HEK293 (cell line): ENCODE measurements at regions not wholly inside any gene's neighbourhood (a gene's known extent, or its start where the extent isn't known, plus 50 kb on each side); places are given as distances from the start of the nearest gene placed in this dataset.

Source experiments
- CTCF ChIA-PET: fragments of 350-600 bp; formaldehyde crosslinking; extraction: SDS; loops from one replicate; lab custom pipeline; 2021; ENCODE audit warnings: antibody characterized with exemption; lab: Yijun Ruan, JAX
- POLR2A ChIA-PET: fragments of 300-600 bp; formaldehyde crosslinking; extraction: SDS; loops from one replicate; lab custom pipeline; 2020; ENCODE audit warnings: antibody characterized with exemption, inconsistent platforms; lab: Yijun Ruan, JAX
- H3K27ac ChIP-seq: fragments of 200-500 bp; sonication (Bioruptor generic); 2 replicates; pipeline ENCODE4 v1.5.1; 2014; ENCODE audit warnings: low read depth, low read length, control low read depth, inconsistent platforms; ENCODE audit errors: extremely low read depth
- H3K36me3 ChIP-seq, 2 experiments: fragments of 200-500 bp in 1 of 2; sonication (Bioruptor generic) in 1 of 2; 1 replicate in 1 of 2; 2 replicates in 1 of 2; pipeline ENCODE4 v1.5.1; 2014 to 2017; ENCODE audit warnings: inconsistent platforms in 2 of 2, low read length in 2 of 2; ENCODE audit not compliant: control insufficient read depth in 2 of 2, insufficient read depth in 1 of 2
- H3K4me1 ChIP-seq: fragments of 200-500 bp; sonication (Bioruptor generic); 2 replicates; pipeline ENCODE4 v1.5.1; 2014; ENCODE audit warnings: mild to moderate bottlenecking, low read length, inconsistent platforms; ENCODE audit not compliant: control insufficient read depth, insufficient read depth
- H3K4me3 ChIP-seq: 2 replicates; pipeline ENCODE4 v1.5.1; 2011; ENCODE audit warnings: low read depth, mild to moderate bottlenecking, control low read depth, low read length, moderate library complexity
- H3K9me3 ChIP-seq: fragments of 200-500 bp; sonication (Bioruptor generic); 2 replicates; pipeline ENCODE4 v1.5.1; 2014; ENCODE audit warnings: low read depth, low read length, inconsistent platforms; ENCODE audit not compliant: control insufficient read depth, insufficient read depth
- AEBP2 ChIP-seq: fragments of 450-650 bp; formaldehyde crosslinking; IDR thresholded peaks from 2 replicates; pipeline ENCODE4 v1.5.1; 2016; ENCODE audit warnings: missing biosample characterization, missing genetic modification characterization, borderline replicate concordance
- CTCF ChIP-seq: fragments of 450-650 bp; formaldehyde crosslinking; IDR thresholded peaks from 2 replicates; pipeline ENCODE4 v1.5.1; 2016; ENCODE audit warnings: missing biosample characterization, missing genetic modification characterization
- HOXC10 ChIP-seq: sonication (generic); formaldehyde crosslinking; IDR thresholded peaks from 2 replicates; pipeline ENCODE4 v1.8.1; 2023; ENCODE audit warnings: mild to moderate bottlenecking, missing genetic modification reagents
- KLF7 ChIP-seq: fragments of 450-650 bp; formaldehyde crosslinking; IDR thresholded peaks from 2 replicates; pipeline ENCODE4 v1.5.1; 2016; ENCODE audit warnings: missing biosample characterization, missing genetic modification characterization, borderline replicate concordance
- ZBTB48 ChIP-seq: fragments of 450-650 bp; formaldehyde crosslinking; IDR thresholded peaks from 2 replicates; pipeline ENCODE4 v1.5.1; 2016; ENCODE audit warnings: missing biosample characterization, missing genetic modification characterization
- ZEB2 ChIP-seq: fragments of 450-650 bp; formaldehyde crosslinking; IDR thresholded peaks from 2 replicates; pipeline ENCODE4 v1.5.1; 2016; ENCODE audit warnings: missing biosample characterization, missing genetic modification characterization
- ZFHX2 ChIP-seq: fragments of 450-650 bp; formaldehyde crosslinking; conservative IDR thresholded peaks from 2 replicates; pipeline ENCODE4 v1.5.1; 2016; ENCODE audit warnings: missing biosample characterization, missing genetic modification characterization
- ZIC2 ChIP-seq: fragments of 450-650 bp; formaldehyde crosslinking; IDR thresholded peaks from 2 replicates; pipeline ENCODE4 v1.5.1; 2016; ENCODE audit warnings: missing biosample characterization, missing genetic modification characterization
- ZNF114 ChIP-seq: fragments of 450-650 bp; formaldehyde crosslinking; IDR thresholded peaks from 2 replicates; pipeline ENCODE4 v1.5.0; 2017; ENCODE audit warnings: missing biosample characterization, missing genetic modification characterization
- ZNF174 ChIP-seq: fragments of 450-650 bp; formaldehyde crosslinking; IDR thresholded peaks from 2 replicates; pipeline ENCODE4 v1.5.0; 2017; ENCODE audit warnings: missing biosample characterization, mild to moderate bottlenecking, missing genetic modification characterization
- ZNF266 ChIP-seq: fragments of 450-650 bp; formaldehyde crosslinking; IDR thresholded peaks from 2 replicates; pipeline ENCODE4 v1.5.1; 2016; ENCODE audit warnings: missing biosample characterization, missing genetic modification characterization, low read depth
- ZNF274 ChIP-seq, 2 experiments: fragments of 200-500 bp in 1 of 2; fragments of 450-650 bp in 1 of 2; sonication (Bioruptor generic) in 1 of 2; formaldehyde crosslinking in 1 of 2; IDR thresholded peaks; 2 replicates each; pipeline versions ENCODE4 v1.5.1 to v1.6.1; 2014 to 2016; ENCODE audit warnings: borderline replicate concordance in 1 of 2, inconsistent platforms in 1 of 2, low read length in 1 of 2, missing biosample characterization in 1 of 2, missing genetic modification characterization in 1 of 2
- ZNF302 ChIP-seq: fragments of 450-650 bp; formaldehyde crosslinking; IDR thresholded peaks from 2 replicates; pipeline ENCODE4 v1.5.1; 2016; ENCODE audit warnings: missing biosample characterization, missing genetic modification characterization, low read depth
- ZNF335 ChIP-seq: fragments of 450-650 bp; formaldehyde crosslinking; conservative IDR thresholded peaks from 2 replicates; pipeline ENCODE4 v1.5.1; 2016; ENCODE audit warnings: missing biosample characterization, missing genetic modification characterization
- ZNF341 ChIP-seq: fragments of 450-650 bp; formaldehyde crosslinking; IDR thresholded peaks from 2 replicates; pipeline ENCODE4; 2016; ENCODE audit warnings: low read depth, missing biosample characterization, missing genetic modification characterization
- ZNF423 ChIP-seq: fragments of 450-650 bp; formaldehyde crosslinking; IDR thresholded peaks from 2 replicates; pipeline ENCODE4 v1.5.1; 2016; ENCODE audit warnings: missing biosample characterization, missing genetic modification characterization
- ZNF426 ChIP-seq: fragments of 450-650 bp; formaldehyde crosslinking; IDR thresholded peaks from 2 replicates; pipeline ENCODE4 v1.5.1; 2017; ENCODE audit warnings: missing biosample characterization, missing genetic modification characterization, mild to moderate bottlenecking, inconsistent platforms, moderate library complexity
- ZNF473 ChIP-seq: fragments of 450-650 bp; formaldehyde crosslinking; IDR thresholded peaks from 2 replicates; pipeline ENCODE4 v1.5.1; 2017; ENCODE audit warnings: missing biosample characterization, missing genetic modification characterization
- ZNF501 ChIP-seq: fragments of 450-650 bp; formaldehyde crosslinking; IDR thresholded peaks from 2 replicates; pipeline ENCODE4 v1.5.1; 2016; ENCODE audit warnings: missing biosample characterization, missing genetic modification characterization
- ZSCAN16 ChIP-seq: fragments of 450-650 bp; formaldehyde crosslinking; IDR thresholded peaks from 2 replicates; pipeline ENCODE4 v1.5.1; 2016; ENCODE audit warnings: missing biosample characterization, missing genetic modification characterization
- TF ChIP-seq, protein P1 (sequence below): fragments of 450-650 bp; formaldehyde crosslinking; IDR thresholded peaks from 2 replicates; pipeline ENCODE4 v1.5.1; 2016; ENCODE audit warnings: missing biosample characterization, missing genetic modification characterization
- TF ChIP-seq, protein P2 (sequence below): fragments of 450-650 bp; formaldehyde crosslinking; IDR thresholded peaks from 2 replicates; pipeline ENCODE4 v1.5.1; 2016; ENCODE audit warnings: missing biosample characterization, missing genetic modification characterization, borderline replicate concordance

DNA sequence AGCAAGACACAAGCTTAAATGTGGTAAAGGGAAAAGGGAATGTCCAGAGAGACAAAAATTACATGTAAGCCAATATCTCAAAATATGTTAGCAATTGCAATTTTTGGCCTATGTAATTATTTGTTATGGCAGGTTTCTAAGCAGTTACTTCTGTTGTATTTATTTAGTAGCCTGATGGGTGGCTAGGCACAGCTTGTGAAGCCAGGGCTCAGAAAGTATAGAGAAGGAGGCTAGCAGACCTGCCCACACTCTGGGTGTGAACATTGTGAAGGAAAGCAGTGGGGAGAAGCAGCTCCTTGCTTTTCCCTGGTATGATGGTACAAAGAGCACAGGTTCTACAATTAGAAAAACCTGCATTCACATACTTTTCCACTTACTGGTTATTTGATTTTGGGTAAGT lies 196.5 kb upstream of the PGR start:
- H3K27ac ChIP-seq = no peak overlapping the region
- no peak for TF ChIP-seq CTCF
- TF ChIP-seq, all 188 proteins: peak for 0
- POLR2A ChIA-PET = no interaction called here
- Histone ChIP-seq H3K4me3 (no peak overlapping the region), H3K36me3 (no peaks in the 10 kb centered on the region), H3K4me1 (no peaks in the 10 kb centered on the region), H3K9me3 (no peaks in the 10 kb centered on the region)
- CTCF ChIA-PET = interaction anchor here (0.5 kb wide), 1 partner anchor 714 kb away, joined by 4 read pairs; no protein-coding TSS in a partner anchor

DNA sequence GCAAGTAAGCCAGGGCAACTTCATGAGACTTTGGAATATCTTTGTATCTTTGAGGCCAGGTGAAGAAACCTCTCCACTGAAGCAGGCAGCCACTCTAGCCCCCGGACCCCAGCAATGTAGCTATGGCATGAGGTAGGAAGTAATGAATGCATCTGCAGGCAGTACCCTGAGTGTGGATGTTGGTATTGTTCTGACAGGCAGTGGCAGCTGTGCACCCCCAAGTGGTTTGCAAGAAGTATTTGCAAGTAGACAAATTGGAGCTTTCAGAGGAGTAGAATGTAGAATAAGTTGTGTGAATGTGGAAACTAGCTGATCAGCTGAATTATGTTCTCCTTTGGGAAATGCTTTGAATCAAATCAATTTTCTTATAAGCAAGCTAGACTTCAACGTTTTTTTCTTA lies 194.4 kb upstream of the PGR start:
- ChIA-PET POLR2A (no interaction called here), CTCF (interaction anchor here (0.6 to 1.6 kb wide), 5 partner anchors 243 to 747 kb away, joined by 3 to 5 read pairs (median 4); no protein-coding TSS in a partner anchor)
- H3K4me3 ChIP-seq = no peak overlapping the region
- H3K36me3 ChIP-seq = no peaks in the 10 kb centered on the region
- no peaks in the 10 kb centered on the region for H3K4me1 ChIP-seq
- no peaks in the 10 kb centered on the region for H3K9me3 ChIP-seq
- H3K27ac ChIP-seq = no peak overlapping the region
- TF ChIP-seq ZNF426 (tag by site-specific recombination) (no peak), ZFHX2 (no peak), ZNF341 (tag by site-specific recombination) (no peak), KLF7 (tag by site-specific recombination) (no peak)

DNA sequence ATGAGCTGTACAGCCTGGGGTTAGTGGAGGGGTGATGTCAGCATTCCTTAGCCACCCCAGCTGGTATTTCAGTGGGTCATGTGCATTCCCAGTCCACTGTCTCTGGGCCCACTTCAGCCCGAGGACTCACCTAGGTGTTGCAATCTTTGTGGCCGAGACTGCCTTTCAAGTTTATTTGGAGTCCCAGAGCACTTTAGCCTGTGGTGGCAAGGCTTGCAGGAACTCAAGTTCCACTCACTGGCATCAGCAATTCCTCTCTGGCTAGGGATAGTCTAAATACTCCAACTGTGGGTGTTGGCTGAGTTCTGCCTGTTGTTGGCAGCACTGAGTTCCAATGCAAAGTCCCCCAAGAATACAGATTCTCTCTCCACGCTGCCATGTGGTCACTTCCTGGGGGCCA lies 191.6 kb upstream of the PGR start:
- TF ChIP-seq ZBTB48 (tag by site-specific recombination) (no peak), HOXC10 (CRISPR knock-in tag) (no peak), ZNF335 (tag by site-specific recombination) (no peak), ZNF114 (tag by site-specific recombination) (no peak), ZNF174 (tag by site-specific recombination) (no peak), ZIC2 (tag by site-specific recombination) (no peak), ZNF501 (tag by site-specific recombination) (no peak), ZNF473 (tag by site-specific recombination) (no peak), ZNF274 (IDR thresholded peaks at IDR 0.05; ENCODE audit: low read length) (no peak), ZNF274 (tag by site-specific recombination; IDR thresholded peaks at IDR 0.05; ENCODE audit: borderline replicate concordance) (no peak), ZNF266 (tag by site-specific recombination) (no peak), ZNF302 (no peak), ZEB2 (tag by site-specific recombination) (no peak), ZSCAN16 (tag by site-specific recombination) (no peak), AEBP2 (tag by site-specific recombination) (no peak), ZNF423 (tag by site-specific recombination) (no peak)
- TF ChIP-seq, protein P1, sequence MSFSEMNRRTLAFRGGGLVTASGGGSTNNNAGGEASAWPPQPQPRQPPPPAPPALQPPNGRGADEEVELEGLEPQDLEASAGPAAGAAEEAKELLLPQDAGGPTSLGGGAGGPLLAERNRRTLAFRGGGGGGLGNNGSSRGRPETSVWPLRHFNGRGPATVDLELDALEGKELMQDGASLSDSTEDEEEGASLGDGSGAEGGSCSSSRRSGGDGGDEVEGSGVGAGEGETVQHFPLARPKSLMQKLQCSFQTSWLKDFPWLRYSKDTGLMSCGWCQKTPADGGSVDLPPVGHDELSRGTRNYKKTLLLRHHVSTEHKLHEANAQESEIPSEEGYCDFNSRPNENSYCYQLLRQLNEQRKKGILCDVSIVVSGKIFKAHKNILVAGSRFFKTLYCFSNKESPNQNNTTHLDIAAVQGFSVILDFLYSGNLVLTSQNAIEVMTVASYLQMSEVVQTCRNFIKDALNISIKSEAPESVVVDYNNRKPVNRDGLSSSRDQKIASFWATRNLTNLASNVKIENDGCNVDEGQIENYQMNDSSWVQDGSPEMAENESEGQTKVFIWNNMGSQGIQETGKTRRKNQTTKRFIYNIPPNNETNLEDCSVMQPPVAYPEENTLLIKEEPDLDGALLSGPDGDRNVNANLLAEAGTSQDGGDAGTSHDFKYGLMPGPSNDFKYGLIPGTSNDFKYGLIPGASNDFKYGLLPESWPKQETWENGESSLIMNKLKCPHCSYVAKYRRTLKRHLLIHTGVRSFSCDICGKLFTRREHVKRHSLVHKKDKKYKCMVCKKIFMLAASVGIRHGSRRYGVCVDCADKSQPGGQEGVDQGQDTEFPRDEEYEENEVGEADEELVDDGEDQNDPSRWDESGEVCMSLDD = no peak
- TF ChIP-seq, protein P2, sequence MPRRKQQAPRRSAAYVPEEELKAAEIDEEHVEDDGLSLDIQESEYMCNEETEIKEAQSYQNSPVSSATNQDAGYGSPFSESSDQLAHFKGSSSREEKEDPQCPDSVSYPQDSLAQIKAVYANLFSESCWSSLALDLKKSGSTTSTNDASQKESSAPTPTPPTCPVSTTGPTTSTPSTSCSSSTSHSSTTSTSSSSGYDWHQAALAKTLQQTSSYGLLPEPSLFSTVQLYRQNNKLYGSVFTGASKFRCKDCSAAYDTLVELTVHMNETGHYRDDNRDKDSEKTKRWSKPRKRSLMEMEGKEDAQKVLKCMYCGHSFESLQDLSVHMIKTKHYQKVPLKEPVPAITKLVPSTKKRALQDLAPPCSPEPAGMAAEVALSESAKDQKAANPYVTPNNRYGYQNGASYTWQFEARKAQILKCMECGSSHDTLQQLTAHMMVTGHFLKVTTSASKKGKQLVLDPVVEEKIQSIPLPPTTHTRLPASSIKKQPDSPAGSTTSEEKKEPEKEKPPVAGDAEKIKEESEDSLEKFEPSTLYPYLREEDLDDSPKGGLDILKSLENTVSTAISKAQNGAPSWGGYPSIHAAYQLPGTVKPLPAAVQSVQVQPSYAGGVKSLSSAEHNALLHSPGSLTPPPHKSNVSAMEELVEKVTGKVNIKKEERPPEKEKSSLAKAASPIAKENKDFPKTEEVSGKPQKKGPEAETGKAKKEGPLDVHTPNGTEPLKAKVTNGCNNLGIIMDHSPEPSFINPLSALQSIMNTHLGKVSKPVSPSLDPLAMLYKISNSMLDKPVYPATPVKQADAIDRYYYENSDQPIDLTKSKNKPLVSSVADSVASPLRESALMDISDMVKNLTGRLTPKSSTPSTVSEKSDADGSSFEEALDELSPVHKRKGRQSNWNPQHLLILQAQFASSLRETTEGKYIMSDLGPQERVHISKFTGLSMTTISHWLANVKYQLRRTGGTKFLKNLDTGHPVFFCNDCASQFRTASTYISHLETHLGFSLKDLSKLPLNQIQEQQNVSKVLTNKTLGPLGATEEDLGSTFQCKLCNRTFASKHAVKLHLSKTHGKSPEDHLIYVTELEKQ (tag by site-specific recombination) = no peak
- Histone ChIP-seq H3K27ac (no peak overlapping the region), H3K4me1 (no peaks in the 10 kb centered on the region), H3K36me3 (no peaks in the 10 kb centered on the region), H3K9me3 (no peaks in the 10 kb centered on the region), H3K4me3 (no peak overlapping the region)
- CTCF ChIA-PET = interaction anchor here (0.7 kb wide), 1 partner anchor 833 kb away, joined by 3 read pairs; no protein-coding TSS in a partner anchor
- POLR2A ChIA-PET = no interaction called here
